C4-2B (cell line): ENCODE measurements at regions not wholly inside any gene's neighbourhood (a gene's known extent, or its start where the extent isn't known, plus 50 kb on each side); places are given as distances from the start of the nearest gene placed in this dataset.

ENCODE experiments used
- ZFX ChIP-seq: fragments of 450-650 bp; IDR thresholded peaks from 2 replicates; pipeline ENCODE4 v1.6.1; 2017
- TF ChIP-seq, protein P1 (sequence below): fragments of 450-650 bp; conservative IDR thresholded peaks from 2 replicates; pipeline ENCODE4 v1.5.1; 2017; ENCODE audit warnings: mild to moderate bottlenecking

DNA sequence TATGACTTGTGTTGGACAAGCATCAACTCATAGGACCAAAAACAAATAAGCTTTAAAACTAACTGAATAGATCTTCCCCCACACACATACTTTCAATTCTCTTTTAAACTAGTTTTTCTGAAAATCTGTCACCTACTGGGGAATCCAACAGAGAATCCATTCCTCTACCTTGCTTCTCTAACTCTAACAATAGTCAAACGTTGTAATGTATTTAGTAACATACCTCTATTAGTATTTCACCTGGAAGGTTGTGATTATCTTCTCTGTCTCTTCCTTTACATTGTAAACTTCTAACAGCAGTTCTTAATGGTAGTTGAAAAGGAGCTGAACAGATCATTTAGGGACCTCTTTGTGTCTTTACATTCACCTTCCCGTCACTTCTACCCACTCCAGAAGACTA, 337.1 kb upstream of the FAM241A start:
- TF ChIP-seq, protein P1, sequence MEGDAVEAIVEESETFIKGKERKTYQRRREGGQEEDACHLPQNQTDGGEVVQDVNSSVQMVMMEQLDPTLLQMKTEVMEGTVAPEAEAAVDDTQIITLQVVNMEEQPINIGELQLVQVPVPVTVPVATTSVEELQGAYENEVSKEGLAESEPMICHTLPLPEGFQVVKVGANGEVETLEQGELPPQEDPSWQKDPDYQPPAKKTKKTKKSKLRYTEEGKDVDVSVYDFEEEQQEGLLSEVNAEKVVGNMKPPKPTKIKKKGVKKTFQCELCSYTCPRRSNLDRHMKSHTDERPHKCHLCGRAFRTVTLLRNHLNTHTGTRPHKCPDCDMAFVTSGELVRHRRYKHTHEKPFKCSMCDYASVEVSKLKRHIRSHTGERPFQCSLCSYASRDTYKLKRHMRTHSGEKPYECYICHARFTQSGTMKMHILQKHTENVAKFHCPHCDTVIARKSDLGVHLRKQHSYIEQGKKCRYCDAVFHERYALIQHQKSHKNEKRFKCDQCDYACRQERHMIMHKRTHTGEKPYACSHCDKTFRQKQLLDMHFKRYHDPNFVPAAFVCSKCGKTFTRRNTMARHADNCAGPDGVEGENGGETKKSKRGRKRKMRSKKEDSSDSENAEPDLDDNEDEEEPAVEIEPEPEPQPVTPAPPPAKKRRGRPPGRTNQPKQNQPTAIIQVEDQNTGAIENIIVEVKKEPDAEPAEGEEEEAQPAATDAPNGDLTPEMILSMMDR = no peak
- no peak for TF ChIP-seq ZFX
